ENCODE measurements at regions not wholly inside any gene's neighbourhood (a gene's known extent, or its start where the extent isn't known, plus 50 kb on each side); places are given as distances from the start of the nearest gene placed in this dataset.

DNA sequence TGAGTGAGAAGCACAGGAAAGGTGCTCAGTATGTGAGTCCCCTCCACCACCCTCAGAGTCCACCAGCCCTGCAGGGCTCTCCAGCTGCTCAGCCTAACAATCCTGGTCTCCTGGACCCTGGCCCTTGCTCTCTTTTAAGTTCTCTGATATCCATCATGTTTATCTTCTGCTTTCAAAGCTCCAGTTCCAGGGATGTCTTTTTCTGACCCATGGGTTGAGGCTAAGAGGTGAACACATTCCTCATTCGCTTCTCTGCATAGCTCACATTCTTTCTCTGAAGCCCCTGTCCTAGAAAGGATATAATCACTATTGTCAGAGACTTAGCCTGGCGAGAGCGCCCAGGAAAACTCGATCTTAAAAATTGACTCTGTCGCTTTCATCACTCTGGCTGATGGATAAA, 86.4 kb downstream of the ARL4C start:
- 17 to 42% methylated on average over 1 to 5 of the region's 5 CpGs for WGBS, 2 donors (ENCODE audit: low coverage in 1 of 2)
- no peaks in the 10 kb centered on the region for H3K4me1 ChIP-seq
- no peak for ATAC-seq
- no peak overlapping the region for H3K27ac ChIP-seq
- no peaks in the 10 kb centered on the region for H3K9me3 ChIP-seq
- no peaks in the 10 kb centered on the region for H3K36me3 ChIP-seq
- TF ChIP-seq POLR2AphosphoS5 (IDR thresholded peaks at IDR 0.05) (no peak), EP300 (IDR thresholded peaks at IDR 0.05) (no peak), POLR2A (IDR thresholded peaks at IDR 0.05) (no peak)
- TF ChIP-seq, protein P1, sequence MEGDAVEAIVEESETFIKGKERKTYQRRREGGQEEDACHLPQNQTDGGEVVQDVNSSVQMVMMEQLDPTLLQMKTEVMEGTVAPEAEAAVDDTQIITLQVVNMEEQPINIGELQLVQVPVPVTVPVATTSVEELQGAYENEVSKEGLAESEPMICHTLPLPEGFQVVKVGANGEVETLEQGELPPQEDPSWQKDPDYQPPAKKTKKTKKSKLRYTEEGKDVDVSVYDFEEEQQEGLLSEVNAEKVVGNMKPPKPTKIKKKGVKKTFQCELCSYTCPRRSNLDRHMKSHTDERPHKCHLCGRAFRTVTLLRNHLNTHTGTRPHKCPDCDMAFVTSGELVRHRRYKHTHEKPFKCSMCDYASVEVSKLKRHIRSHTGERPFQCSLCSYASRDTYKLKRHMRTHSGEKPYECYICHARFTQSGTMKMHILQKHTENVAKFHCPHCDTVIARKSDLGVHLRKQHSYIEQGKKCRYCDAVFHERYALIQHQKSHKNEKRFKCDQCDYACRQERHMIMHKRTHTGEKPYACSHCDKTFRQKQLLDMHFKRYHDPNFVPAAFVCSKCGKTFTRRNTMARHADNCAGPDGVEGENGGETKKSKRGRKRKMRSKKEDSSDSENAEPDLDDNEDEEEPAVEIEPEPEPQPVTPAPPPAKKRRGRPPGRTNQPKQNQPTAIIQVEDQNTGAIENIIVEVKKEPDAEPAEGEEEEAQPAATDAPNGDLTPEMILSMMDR (IDR thresholded peaks at IDR 0.05): no peak
- H3K27me3 ChIP-seq: no peaks in the 10 kb centered on the region
- H3K4me3 ChIP-seq: no peak overlapping the region

GRCh38 chr2:234409590-234409989, 87.3 kb downstream of the ARL4C start:
- Histone ChIP-seq H3K27ac (no peak overlapping the region), H3K9me3 (no peaks in the 10 kb centered on the region), H3K27me3 (no peaks in the 10 kb centered on the region), H3K4me1 (no peaks in the 10 kb centered on the region), H3K4me3 (no peak overlapping the region), H3K36me3 (no peaks in the 10 kb centered on the region)
- no peak for ATAC-seq
- no peak for TF ChIP-seq POLR2AphosphoS5 (IDR thresholded peaks at IDR 0.05)
- TF ChIP-seq POLR2A (IDR thresholded peaks at IDR 0.05): no peak
- no peak for TF ChIP-seq EP300 (IDR thresholded peaks at IDR 0.05)
- TF ChIP-seq, protein P1 (IDR thresholded peaks at IDR 0.05): no peak
- WGBS, 2 donors (ENCODE audit: low coverage in 1 of 2): 71 to 77% methylated on average over 8 of the region's 8 CpGs

DNA sequence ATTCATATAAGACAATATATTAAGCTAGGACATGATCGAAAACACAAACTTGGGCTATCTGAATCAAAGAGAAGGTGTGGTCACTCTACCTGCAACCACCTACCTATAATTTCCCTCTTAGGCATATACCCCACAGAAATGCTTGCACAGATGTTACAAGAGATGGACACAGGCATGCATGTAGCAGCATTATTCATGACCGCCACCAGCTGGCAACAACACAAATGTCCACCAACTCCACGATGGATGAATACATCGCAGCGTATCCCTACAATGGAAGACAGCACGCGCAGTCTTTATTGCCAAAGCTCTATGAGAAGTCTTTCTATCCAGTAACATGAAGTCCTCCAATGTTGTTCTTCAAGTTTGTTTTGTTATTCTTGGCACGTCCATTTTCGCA, 90.8 kb downstream of the ARL4C start:
- Histone ChIP-seq H3K9me3 (no peaks in the 10 kb centered on the region), H3K27ac (no peak overlapping the region), H3K27me3 (no peaks in the 10 kb centered on the region), H3K4me1 (no peaks in the 10 kb centered on the region), H3K36me3 (no peaks in the 10 kb centered on the region), H3K4me3 (no peak overlapping the region)
- ATAC-seq: no peak
- 82 to 88% methylated on average over 8 to 9 of the region's 9 CpGs for WGBS, 2 donors (ENCODE audit: low coverage in 1 of 2)
- no peak for TF ChIP-seq POLR2AphosphoS5 (IDR thresholded peaks at IDR 0.05)
- no peak for TF ChIP-seq EP300 (IDR thresholded peaks at IDR 0.05)
- TF ChIP-seq POLR2A (IDR thresholded peaks at IDR 0.05): no peak
- TF ChIP-seq, protein P1 (IDR thresholded peaks at IDR 0.05): no peak

GRCh38 chr2:234405462-234405861, 91.4 kb downstream of the ARL4C start:
- H3K36me3 ChIP-seq: no peaks in the 10 kb centered on the region
- H3K27me3 ChIP-seq: no peaks in the 10 kb centered on the region
- H3K27ac ChIP-seq: no peak overlapping the region
- ATAC-seq: no peak
- H3K4me1 ChIP-seq: no peaks in the 10 kb centered on the region
- TF ChIP-seq EP300 (IDR thresholded peaks at IDR 0.05) (no peak), POLR2AphosphoS5 (IDR thresholded peaks at IDR 0.05) (no peak), POLR2A (IDR thresholded peaks at IDR 0.05) (no peak)
- TF ChIP-seq, protein P1 (IDR thresholded peaks at IDR 0.05): no peak
- no peaks in the 10 kb centered on the region for H3K9me3 ChIP-seq
- WGBS, 2 donors (ENCODE audit: low coverage in 1 of 2): 60% methylated on average over 1 of the region's 2 CpGs; no CpG with 5 or more reads in 1 of the 2 donors
- no peak overlapping the region for H3K4me3 ChIP-seq

- TF ChIP-seq, protein P1 (IDR thresholded peaks at IDR 0.05): no peak
- no peak for TF ChIP-seq EP300 (IDR thresholded peaks at IDR 0.05)
- no peak for TF ChIP-seq POLR2A (IDR thresholded peaks at IDR 0.05)
- no peak for TF ChIP-seq POLR2AphosphoS5 (IDR thresholded peaks at IDR 0.05)
- 78% methylated on average over 8 of the region's 8 CpGs; no CpG with 5 or more reads in 1 of the 2 donors for WGBS, 2 donors (ENCODE audit: low coverage in 1 of 2)
- Histone ChIP-seq H3K9me3 (no peaks in the 10 kb centered on the region), H3K4me3 (no peak overlapping the region), H3K27me3 (no peaks in the 10 kb centered on the region), H3K27ac (no peak overlapping the region), H3K4me1 (no peaks in the 10 kb centered on the region), H3K36me3 (no peaks in the 10 kb centered on the region)
- no peak for ATAC-seq
Observed at GRCh38 chr2:234404957-234405356, 91.9 kb downstream of the ARL4C start.

All from gastroesophageal sphincter (tissue), 4 donors.